ENCODE measurements at regions not wholly inside any gene's neighbourhood (a gene's known extent, or its start where the extent isn't known, plus 50 kb on each side); places are given as distances from the start of the nearest gene placed in this dataset.

- Histone ChIP-seq H3K4me1 (ENCODE audit: control insufficient read depth in 5 of 5, insufficient read depth in 5 of 5, low read length in 5 of 5) (no peaks in the 10 kb centered on the region), H3K27ac (ENCODE audit: low read depth in 1 of 2, low read length in 1 of 2) (no peak overlapping the region), H3K4me3 (no peak overlapping the region), H3K27me3 (ENCODE audit: control insufficient read depth in 3 of 3, insufficient read depth in 3 of 3, low read length in 2 of 3) (no peaks in the 10 kb centered on the region), H3K9me3 (ENCODE audit: control insufficient read depth in 4 of 4, insufficient read depth in 3 of 4, low read length in 3 of 4) (no peaks in the 10 kb centered on the region), H3K36me3 (ENCODE audit: control insufficient read depth in 4 of 4, insufficient read depth in 4 of 4, low read length in 4 of 4) (no peaks in the 10 kb centered on the region), H3K9ac (ENCODE audit: insufficient read depth in 1 of 2, low read length in 2 of 2) (no peak overlapping the region)
- no peak for TF ChIP-seq CTCF (IDR thresholded peaks at IDR 0.05; ENCODE audit: control extremely low read depth, extremely low read depth)
- 64 to 73% methylated on average over 3 of the region's 3 CpGs for WGBS, 2 donors
- ATAC-seq (ENCODE audit: insufficient read depth, low FRiP score) (no peak), DNase-seq (peak in 2 of 3 donors; percentile 15 to 34)
Observed at GRCh38 chr10:36030516-36030915, 388.4 kb upstream of the FZD8 start.

GRCh38 chr10:36026656-36027390 lies 384.7 kb upstream of the FZD8 start:
- H3K9me3 ChIP-seq (ENCODE audit: control insufficient read depth in 4 of 4, insufficient read depth in 3 of 4, low read length in 3 of 4) = peaks cover 0 to 2% (median 0%) of the 10 kb centered on the region in 4 donors
- 94 to 95% methylated on average over 6 of the region's 6 CpGs for WGBS, 2 donors
- ATAC-seq (ENCODE audit: insufficient read depth, low FRiP score) (no peak), DNase-seq (no peak)
- H3K36me3 ChIP-seq (ENCODE audit: control insufficient read depth in 4 of 4, insufficient read depth in 4 of 4, low read length in 4 of 4) = no peaks in the 10 kb centered on the region
- peaks cover 0 to under 1% (median 0%) of the 10 kb centered on the region in 5 donors for H3K4me1 ChIP-seq (ENCODE audit: control insufficient read depth in 5 of 5, insufficient read depth in 5 of 5, low read length in 5 of 5)
- no peak overlapping the region for H3K4me3 ChIP-seq
- H3K27ac ChIP-seq (ENCODE audit: low read depth in 1 of 2, low read length in 1 of 2) = no peak overlapping the region
- TF ChIP-seq CTCF (IDR thresholded peaks at IDR 0.05; ENCODE audit: control extremely low read depth, extremely low read depth) = no peak
- no peaks in the 10 kb centered on the region for H3K27me3 ChIP-seq (ENCODE audit: control insufficient read depth in 3 of 3, insufficient read depth in 3 of 3, low read length in 2 of 3)
- H3K9ac ChIP-seq (ENCODE audit: insufficient read depth in 1 of 2, low read length in 2 of 2) = no peak overlapping the region

GRCh38 chr10:36026081-36026480 lies 384.0 kb upstream of the FZD8 start:
- H3K9ac ChIP-seq (ENCODE audit: insufficient read depth in 1 of 2, low read length in 2 of 2) = no peak overlapping the region
- H3K4me1 ChIP-seq (ENCODE audit: control insufficient read depth in 5 of 5, insufficient read depth in 5 of 5, low read length in 5 of 5) = peaks cover 0 to 2% (median 0%) of the 10 kb centered on the region in 5 donors
- no peak overlapping the region for H3K4me3 ChIP-seq
- ATAC-seq (ENCODE audit: insufficient read depth, low FRiP score) (no peak), DNase-seq (no peak)
- 92 to 96% methylated on average over 6 of the region's 6 CpGs for WGBS, 2 donors
- no peak overlapping the region for H3K27ac ChIP-seq (ENCODE audit: low read depth in 1 of 2, low read length in 1 of 2)
- peaks cover 0 to 2% (median 0%) of the 10 kb centered on the region in 4 donors for H3K9me3 ChIP-seq (ENCODE audit: control insufficient read depth in 4 of 4, insufficient read depth in 3 of 4, low read length in 3 of 4)
- no peaks in the 10 kb centered on the region for H3K27me3 ChIP-seq (ENCODE audit: control insufficient read depth in 3 of 3, insufficient read depth in 3 of 3, low read length in 2 of 3)
- no peak for TF ChIP-seq CTCF (IDR thresholded peaks at IDR 0.05; ENCODE audit: control extremely low read depth, extremely low read depth)
- H3K36me3 ChIP-seq (ENCODE audit: control insufficient read depth in 4 of 4, insufficient read depth in 4 of 4, low read length in 4 of 4) = no peaks in the 10 kb centered on the region

- DNase-seq = peak in 1 of 3 donors; percentile 8
- no peak overlapping the region for H3K27ac ChIP-seq (ENCODE audit: low read depth in 1 of 2, low read length in 1 of 2)
- no peaks in the 10 kb centered on the region for H3K36me3 ChIP-seq (ENCODE audit: control insufficient read depth in 4 of 4, insufficient read depth in 4 of 4, low read length in 4 of 4)
- ATAC-seq (ENCODE audit: insufficient read depth, low FRiP score) = no peak
- peaks cover 0 to 2% (median 0%) of the 10 kb centered on the region in 5 donors for H3K4me1 ChIP-seq (ENCODE audit: control insufficient read depth in 5 of 5, insufficient read depth in 5 of 5, low read length in 5 of 5)
- H3K9ac ChIP-seq (ENCODE audit: insufficient read depth in 1 of 2, low read length in 2 of 2) = no peak overlapping the region
- TF ChIP-seq CTCF (IDR thresholded peaks at IDR 0.05; ENCODE audit: control extremely low read depth, extremely low read depth) = no peak
- no peaks in the 10 kb centered on the region for H3K27me3 ChIP-seq (ENCODE audit: control insufficient read depth in 3 of 3, insufficient read depth in 3 of 3, low read length in 2 of 3)
- H3K9me3 ChIP-seq (ENCODE audit: control insufficient read depth in 4 of 4, insufficient read depth in 3 of 4, low read length in 3 of 4) = peaks cover 0 to 2% (median 0%) of the 10 kb centered on the region in 4 donors
- H3K4me3 ChIP-seq = no peak overlapping the region
Observed at GRCh38 chr10:36023939-36024338, 381.8 kb upstream of the FZD8 start.
